VCaP (cell line): ENCODE measurements at regions not wholly inside any gene's neighbourhood (a gene's known extent, or its start where the extent isn't known, plus 50 kb on each side); places are given as distances from the start of the nearest gene placed in this dataset.

Experiments used
- H3K27ac ChIP-seq: fragments of 450-650 bp; 2 replicates; pipeline ENCODE4 v1.5.1; 2017
- TF ChIP-seq, protein P1 (sequence below): fragments of 450-650 bp; conservative IDR thresholded peaks from 2 replicates; pipeline ENCODE4 v1.5.1; 2017; ENCODE audit warnings: mild to moderate bottlenecking, moderate library complexity

DNA sequence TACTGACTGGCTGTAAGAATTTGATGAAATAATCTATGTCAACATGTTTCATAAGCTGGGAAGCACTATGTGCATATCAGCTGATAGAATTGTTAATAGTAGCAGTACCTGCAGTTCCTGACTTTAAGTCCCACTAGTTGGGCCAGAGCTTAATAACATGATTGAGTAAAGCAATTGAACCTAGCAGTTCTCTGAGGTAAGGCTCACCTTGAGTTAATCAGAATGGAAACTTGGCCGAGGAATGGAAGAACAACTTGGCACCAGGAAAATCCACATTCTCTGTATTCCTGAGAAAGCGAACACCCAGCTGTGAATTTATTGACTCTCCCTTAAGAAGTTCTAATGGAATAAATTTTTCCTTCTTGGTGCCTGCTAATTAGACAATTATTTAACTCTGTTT lies 262.6 kb downstream of the IGSF11 start:
- TF ChIP-seq, protein P1, sequence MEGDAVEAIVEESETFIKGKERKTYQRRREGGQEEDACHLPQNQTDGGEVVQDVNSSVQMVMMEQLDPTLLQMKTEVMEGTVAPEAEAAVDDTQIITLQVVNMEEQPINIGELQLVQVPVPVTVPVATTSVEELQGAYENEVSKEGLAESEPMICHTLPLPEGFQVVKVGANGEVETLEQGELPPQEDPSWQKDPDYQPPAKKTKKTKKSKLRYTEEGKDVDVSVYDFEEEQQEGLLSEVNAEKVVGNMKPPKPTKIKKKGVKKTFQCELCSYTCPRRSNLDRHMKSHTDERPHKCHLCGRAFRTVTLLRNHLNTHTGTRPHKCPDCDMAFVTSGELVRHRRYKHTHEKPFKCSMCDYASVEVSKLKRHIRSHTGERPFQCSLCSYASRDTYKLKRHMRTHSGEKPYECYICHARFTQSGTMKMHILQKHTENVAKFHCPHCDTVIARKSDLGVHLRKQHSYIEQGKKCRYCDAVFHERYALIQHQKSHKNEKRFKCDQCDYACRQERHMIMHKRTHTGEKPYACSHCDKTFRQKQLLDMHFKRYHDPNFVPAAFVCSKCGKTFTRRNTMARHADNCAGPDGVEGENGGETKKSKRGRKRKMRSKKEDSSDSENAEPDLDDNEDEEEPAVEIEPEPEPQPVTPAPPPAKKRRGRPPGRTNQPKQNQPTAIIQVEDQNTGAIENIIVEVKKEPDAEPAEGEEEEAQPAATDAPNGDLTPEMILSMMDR: no peak
- no peak overlapping the region for H3K27ac ChIP-seq

DNA sequence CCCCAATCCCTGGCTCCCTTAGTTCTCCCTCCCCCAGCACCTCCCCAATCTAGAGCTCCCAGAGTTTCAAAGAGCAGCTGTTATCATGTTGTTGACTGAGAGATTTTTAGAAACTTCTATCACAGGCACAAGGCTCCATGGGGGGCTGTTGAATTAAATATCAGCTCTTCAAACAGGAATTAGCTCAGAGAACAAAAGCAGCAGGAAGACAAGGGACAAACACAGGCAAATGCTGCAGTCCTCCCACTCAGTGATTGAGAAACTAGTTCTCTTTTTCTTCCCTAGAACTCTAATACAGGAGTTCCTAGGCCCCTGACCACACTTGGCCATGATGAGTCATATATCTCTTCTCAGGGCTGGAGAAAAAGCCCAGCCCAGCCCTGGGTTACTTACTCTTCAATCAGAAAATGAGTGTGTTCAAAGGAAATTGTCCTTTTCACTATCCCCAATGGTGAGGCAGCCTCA lies 262.1 kb downstream of the IGSF11 start:
- H3K27ac ChIP-seq: no peak overlapping the region
- TF ChIP-seq, protein P1: no peak

DNA sequence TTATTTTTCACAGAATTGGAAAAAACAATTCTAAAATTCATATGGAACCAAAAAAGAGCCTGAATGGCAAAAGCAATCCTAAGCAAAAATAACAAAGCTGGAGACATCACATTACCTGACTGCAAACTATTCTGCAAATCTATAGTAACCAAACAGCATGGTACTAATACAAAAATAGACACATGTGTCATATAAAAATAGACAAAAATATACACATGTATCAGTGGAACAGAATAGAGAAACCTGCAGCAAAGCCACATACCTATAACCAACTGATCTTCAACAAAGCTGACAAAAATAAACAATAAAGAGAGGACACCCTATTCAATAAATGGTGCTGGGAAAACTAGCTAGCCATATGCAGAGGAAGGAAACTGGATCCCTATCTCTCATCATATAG lies 259.6 kb downstream of the IGSF11 start:
- no peak overlapping the region for H3K27ac ChIP-seq
- TF ChIP-seq, protein P1: no peak

DNA sequence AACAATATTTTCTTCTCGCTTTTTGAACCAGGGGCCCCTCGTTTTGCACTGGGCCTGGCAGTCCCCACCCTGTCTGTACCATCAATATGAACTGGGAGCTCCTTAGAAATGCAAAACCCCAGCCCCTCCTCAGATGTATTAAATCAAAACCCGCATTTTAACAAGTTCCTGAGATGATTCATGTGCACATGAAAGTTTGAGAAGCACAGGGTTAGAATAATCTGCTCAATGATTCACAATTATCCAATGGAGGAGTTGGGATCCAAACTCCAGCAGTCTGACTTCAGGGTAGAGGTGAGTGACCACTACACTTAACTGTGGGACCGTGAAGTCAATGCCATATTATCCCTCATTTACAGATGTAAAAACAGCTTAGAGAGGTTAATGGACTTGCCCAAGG lies 256.4 kb downstream of the IGSF11 start:
- no peak overlapping the region for H3K27ac ChIP-seq
- TF ChIP-seq, protein P1: no peak

DNA sequence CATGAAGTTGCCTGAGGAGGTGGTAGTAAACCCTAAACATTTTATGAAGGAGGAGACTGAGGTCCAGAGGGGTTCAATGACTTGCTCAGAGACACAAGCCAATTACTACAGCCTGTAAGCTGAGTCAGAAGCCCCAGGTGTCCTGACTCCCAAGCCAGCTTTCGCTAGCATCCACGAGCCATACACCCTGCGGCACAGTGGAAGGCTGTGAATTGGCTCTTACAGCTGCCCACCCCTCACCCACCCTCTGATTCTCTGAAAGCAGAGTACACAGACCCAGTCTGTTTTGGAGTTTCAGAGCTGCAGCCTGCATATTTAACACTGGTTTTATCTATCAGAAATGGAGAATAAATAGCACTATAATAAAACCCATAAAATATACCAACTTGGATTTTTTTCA lies 253.4 kb downstream of the IGSF11 start:
- H3K27ac ChIP-seq: no peak overlapping the region
- TF ChIP-seq, protein P1: no peak

DNA sequence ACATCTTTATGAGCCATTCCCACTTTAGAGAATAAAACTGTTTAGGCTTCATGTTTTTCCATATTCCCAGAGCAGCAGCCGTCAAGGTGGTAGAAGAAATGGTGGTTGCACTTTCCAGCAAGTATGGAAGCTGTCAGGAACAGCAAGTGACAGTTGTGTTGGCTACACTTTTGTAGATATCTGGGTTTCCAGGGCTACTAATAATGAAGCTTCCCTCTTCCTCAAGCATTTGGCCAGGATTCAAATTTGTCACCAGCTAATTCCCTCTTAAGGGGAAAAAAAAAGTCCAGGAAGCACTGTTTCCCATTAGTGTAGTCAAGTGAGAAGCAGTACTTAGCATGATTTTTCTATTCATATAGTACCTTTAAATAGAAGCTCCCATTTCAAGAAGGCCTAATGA lies 252.8 kb downstream of the IGSF11 start:
- H3K27ac ChIP-seq: no peak overlapping the region

DNA sequence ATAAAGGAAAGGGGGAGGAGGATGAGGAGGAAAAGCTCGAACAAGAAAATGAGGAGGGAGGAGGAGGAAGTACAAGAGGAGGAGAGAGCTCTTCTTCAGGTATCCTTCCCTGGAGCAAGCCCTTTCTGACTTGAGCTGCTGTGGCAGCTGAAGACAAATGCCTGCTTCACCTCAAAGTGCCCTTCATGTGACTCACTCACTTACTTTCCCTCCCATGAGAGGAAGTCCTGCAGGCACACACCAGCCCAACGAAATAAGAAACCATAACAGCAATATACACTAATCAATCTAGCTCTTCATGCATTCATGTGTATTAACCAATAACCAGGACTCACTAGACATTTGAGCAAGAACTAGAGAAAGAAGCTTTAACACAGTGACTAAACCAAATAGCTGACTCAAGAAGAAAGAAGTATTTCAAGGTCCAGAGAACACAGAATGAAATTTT lies 251.9 kb downstream of the IGSF11 start:
- H3K27ac ChIP-seq: no peak overlapping the region
- TF ChIP-seq, protein P1: no peak

More for the DNA sequence above, 252.8 kb downstream of the IGSF11 start:
- TF ChIP-seq, protein P1: no peak
